Dendritic cell treated with granulocyte-macrophage colony-stimulating factor and Interleukin-4, amounts not matched to agents 40 ng/mL and 50 ng/mL, for 4 days (primary cell): ENCODE measurements at regions not wholly inside any gene's neighbourhood (a gene's known extent, or its start where the extent isn't known, plus 50 kb on each side); places are given as distances from the start of the nearest gene placed in this dataset.
"Not testable (repeated sequence)": the region's sequence is repeated elsewhere in the genome, so short reads cannot be mapped to it uniquely, and the experiment has no call there.

Experiments
- H3K27ac Mint-ChIP-seq: one replicate; pipeline ENCODE4 v1.8.0; 2022; ENCODE audit warnings: mild to moderate bottlenecking, mixed read lengths
- H3K27me3 Mint-ChIP-seq: one replicate; pipeline ENCODE4 v1.8.0; 2022; ENCODE audit warnings: mild to moderate bottlenecking, mixed read lengths
- H3K36me3 Mint-ChIP-seq: one replicate; pipeline ENCODE4 v1.8.0; 2022; ENCODE audit warnings: low read depth, mixed read lengths
- H3K4me1 Mint-ChIP-seq: one replicate; pipeline ENCODE4 v1.8.0; 2022; ENCODE audit warnings: low read depth, mixed read lengths
- H3K4me3 Mint-ChIP-seq: one replicate; pipeline ENCODE4 v1.8.0; 2022; ENCODE audit warnings: mild to moderate bottlenecking, moderate library complexity, mixed read lengths
- H3K9me3 Mint-ChIP-seq: one replicate; pipeline ENCODE4 v1.8.0; 2022; ENCODE audit warnings: mixed read lengths
- intact Hi-C: fragments of 100-400 bp; cut with micrococcal nuclease; formaldehyde crosslinking; loops from one replicate; pipeline ENCODE4 v1.15.0; 2022

- Mint-ChIP-seq H3K9me3 (no peaks in the 10 kb centered on the region), H3K27me3 (no peaks in the 10 kb centered on the region), H3K36me3 (no peaks in the 10 kb centered on the region), H3K4me3 (no peak overlapping the region), H3K27ac (no peak overlapping the region), H3K4me1 (no peaks in the 10 kb centered on the region)
- intact Hi-C loops, result no loop called here
Observed at GRCh38 chr6:74447013-74447412, 751.0 kb downstream of the CD109 start.

- intact Hi-C loops, result no loop called here
- Mint-ChIP-seq H3K4me3 (no peak overlapping the region), H3K27ac (no peak overlapping the region), H3K9me3 (peaks cover 9% of the 10 kb centered on the region), H3K4me1 (no peaks in the 10 kb centered on the region), H3K27me3 (no peaks in the 10 kb centered on the region), H3K36me3 (no peaks in the 10 kb centered on the region)
Observed at GRCh38 chr6:74439123-74439811, 743.3 kb downstream of the CD109 start.

GRCh38 chr6:74438395-74438794 lies 742.4 kb downstream of the CD109 start:
- intact Hi-C loops, H3K27me3 Mint-ChIP-seq, H3K27ac Mint-ChIP-seq, H3K36me3 Mint-ChIP-seq, H3K4me3 Mint-ChIP-seq, H3K4me1 Mint-ChIP-seq, H3K9me3 Mint-ChIP-seq: not testable (repeated sequence)

- Mint-ChIP-seq H3K36me3 (no peaks in the 10 kb centered on the region), H3K9me3 (peaks cover 9% of the 10 kb centered on the region), H3K4me3 (no peak overlapping the region), H3K27ac (no peak overlapping the region), H3K27me3 (no peaks in the 10 kb centered on the region), H3K4me1 (no peaks in the 10 kb centered on the region)
- intact Hi-C loops, result no loop called here
Observed at GRCh38 chr6:74434171-74434570, 738.2 kb downstream of the CD109 start.

GRCh38 chr6:74431873-74432580 lies 736.0 kb downstream of the CD109 start:
- no peak overlapping the region for H3K27ac Mint-ChIP-seq
- intact Hi-C loops, result no loop called here
- no peak overlapping the region for H3K4me3 Mint-ChIP-seq
- no peaks in the 10 kb centered on the region for H3K27me3 Mint-ChIP-seq
- peaks cover 9% of the 10 kb centered on the region for H3K9me3 Mint-ChIP-seq
- no peaks in the 10 kb centered on the region for H3K4me1 Mint-ChIP-seq
- no peaks in the 10 kb centered on the region for H3K36me3 Mint-ChIP-seq

GRCh38 chr6:74420221-74420620 lies 724.2 kb downstream of the CD109 start:
- Mint-ChIP-seq H3K27me3 (no peaks in the 10 kb centered on the region), H3K4me3 (no peak overlapping the region), H3K4me1 (no peaks in the 10 kb centered on the region), H3K36me3 (no peaks in the 10 kb centered on the region), H3K9me3 (peaks cover 24% of the 10 kb centered on the region), H3K27ac (no peak overlapping the region)
- intact Hi-C loops, result no loop called here

GRCh38 chr6:74415056-74415455 lies 719.1 kb downstream of the CD109 start:
- H3K9me3 Mint-ChIP-seq, result no peaks in the 10 kb centered on the region
- H3K27me3 Mint-ChIP-seq, result no peaks in the 10 kb centered on the region
- H3K4me3 Mint-ChIP-seq, result no peak overlapping the region
- intact Hi-C loops, result no loop called here
- no peaks in the 10 kb centered on the region for H3K4me1 Mint-ChIP-seq
- no peaks in the 10 kb centered on the region for H3K36me3 Mint-ChIP-seq
- H3K27ac Mint-ChIP-seq, result no peak overlapping the region

- intact Hi-C loops, result no loop called here
- H3K36me3 Mint-ChIP-seq, result no peaks in the 10 kb centered on the region
- no peaks in the 10 kb centered on the region for H3K4me1 Mint-ChIP-seq
- no peak overlapping the region for H3K4me3 Mint-ChIP-seq
- H3K27ac Mint-ChIP-seq, result no peak overlapping the region
- H3K27me3 Mint-ChIP-seq, result no peaks in the 10 kb centered on the region
- no peaks in the 10 kb centered on the region for H3K9me3 Mint-ChIP-seq
Observed at GRCh38 chr6:74410630-74411029, 714.6 kb downstream of the CD109 start.

- Mint-ChIP-seq H3K36me3 (no peaks in the 10 kb centered on the region), H3K9me3 (no peaks in the 10 kb centered on the region), H3K27me3 (no peaks in the 10 kb centered on the region), H3K27ac (no peak overlapping the region), H3K4me3 (no peak overlapping the region), H3K4me1 (no peaks in the 10 kb centered on the region)
- intact Hi-C loops, result no loop called here
Observed at GRCh38 chr6:74409447-74409846, 713.4 kb downstream of the CD109 start.

GRCh38 chr6:74408844-74409243 lies 712.8 kb downstream of the CD109 start:
- no peaks in the 10 kb centered on the region for H3K27me3 Mint-ChIP-seq
- H3K36me3 Mint-ChIP-seq, result no peaks in the 10 kb centered on the region
- H3K27ac Mint-ChIP-seq, result no peak overlapping the region
- H3K4me1 Mint-ChIP-seq, result no peaks in the 10 kb centered on the region
- no peaks in the 10 kb centered on the region for H3K9me3 Mint-ChIP-seq
- H3K4me3 Mint-ChIP-seq, result no peak overlapping the region
- intact Hi-C loops, result no loop called here

- H3K36me3 Mint-ChIP-seq, result no peaks in the 10 kb centered on the region
- H3K27ac Mint-ChIP-seq, result no peak overlapping the region
- H3K4me1 Mint-ChIP-seq, result no peaks in the 10 kb centered on the region
- peaks cover 6% of the 10 kb centered on the region for H3K9me3 Mint-ChIP-seq
- intact Hi-C loops, result no loop called here
- no peak overlapping the region for H3K4me3 Mint-ChIP-seq
- no peaks in the 10 kb centered on the region for H3K27me3 Mint-ChIP-seq
Observed at GRCh38 chr6:74404366-74404765, 708.4 kb downstream of the CD109 start.

- Mint-ChIP-seq H3K4me3 (no peak overlapping the region), H3K9me3 (peaks cover 9% of the 10 kb centered on the region), H3K36me3 (no peaks in the 10 kb centered on the region), H3K27me3 (no peaks in the 10 kb centered on the region), H3K27ac (no peak overlapping the region), H3K4me1 (no peaks in the 10 kb centered on the region)
- intact Hi-C loops, result no loop called here
Observed at GRCh38 chr6:74402781-74403180, 706.8 kb downstream of the CD109 start.

- intact Hi-C loops, H3K27me3 Mint-ChIP-seq, H3K4me1 Mint-ChIP-seq, H3K4me3 Mint-ChIP-seq, H3K27ac Mint-ChIP-seq, H3K36me3 Mint-ChIP-seq: not testable (repeated sequence)
- H3K9me3 Mint-ChIP-seq, result peaks cover 32% of the 10 kb centered on the region
Observed at GRCh38 chr6:74378437-74378836, 682.4 kb downstream of the CD109 start.

GRCh38 chr6:74369556-74369993 lies 673.6 kb downstream of the CD109 start:
- intact Hi-C loops, result no loop called here
- Mint-ChIP-seq H3K4me1 (no peaks in the 10 kb centered on the region), H3K27me3 (no peaks in the 10 kb centered on the region), H3K4me3 (no peak overlapping the region), H3K27ac (no peak overlapping the region), H3K36me3 (no peaks in the 10 kb centered on the region), H3K9me3 (no peaks in the 10 kb centered on the region)

GRCh38 chr6:74368746-74369145 lies 672.7 kb downstream of the CD109 start:
- Mint-ChIP-seq H3K4me1 (no peaks in the 10 kb centered on the region), H3K4me3 (no peak overlapping the region), H3K27me3 (no peaks in the 10 kb centered on the region), H3K27ac (no peak overlapping the region), H3K9me3 (no peaks in the 10 kb centered on the region), H3K36me3 (no peaks in the 10 kb centered on the region)
- intact Hi-C loops, result no loop called here
